Endothelial cell of umbilical vein (primary cell): ENCODE measurements at regions not wholly inside any gene's neighbourhood (a gene's known extent, or its start where the extent isn't known, plus 50 kb on each side); places are given as distances from the start of the nearest gene placed in this dataset.

Source experiments
- BruUV-seq: library from RNA; stranded (reverse); fragments of 400-500 nt; replicated peaks from 2 replicates; lab custom pipeline; 2021; lab: Mats Ljungman, UMichigan
- CTCF ChIA-PET: fragments of 300-600, 350-600 bp; sonication (Branson Sonifier 250); formaldehyde crosslinking; loops from one replicate; lab custom pipeline; 2021; ENCODE audit warnings: antibody characterized with exemption, inconsistent platforms; lab: Charles Lee
- POLR2A ChIA-PET: fragments of 300-600, 350-600 bp; sonication (Branson Sonifier 250); formaldehyde crosslinking; loops from one replicate; lab custom pipeline; 2021; ENCODE audit warnings: antibody characterized with exemption, inconsistent platforms; lab: Charles Lee
- DNase-seq: peaks from one replicate; pipeline ENCODE4 v3.0.0-alpha.2; 2011; ENCODE audit warnings: low read depth, low spot score
- FAIRE-seq: peaks from 2 replicates; lab custom pipeline; 2011; peaks lifted over from hg19 to GRCh38; lab: Jason Lieb, UNC
- H2AFZ ChIP-seq: 2 replicates; pipeline ENCODE4 v1.6.0; 2012; ENCODE audit warnings: low read depth, low read length, control low read depth, inconsistent platforms
- H3K27ac ChIP-seq: 2 replicates; pipeline ENCODE4 v1.5.1; 2011; ENCODE audit warnings: low read depth, mild to moderate bottlenecking, control low read depth, low read length, moderate library complexity; ENCODE audit not compliant: insufficient read depth
- H3K27me3 ChIP-seq, 2 experiments: 2 replicates each; pipeline versions ENCODE4 v1.6.0 to v1.6.1; 2011; ENCODE audit warnings: low read length in 2 of 2, mixed read lengths in 1 of 2; ENCODE audit not compliant: control insufficient read depth in 2 of 2, insufficient read depth in 2 of 2
- H3K36me3 ChIP-seq, 2 experiments: 2 replicates in 1 of 2; 3 replicates in 1 of 2; pipeline ENCODE4 v1.5.1; 2011; ENCODE audit warnings: low read length in 2 of 2, mild to moderate bottlenecking in 1 of 2, moderate library complexity in 1 of 2; ENCODE audit not compliant: control insufficient read depth in 2 of 2, insufficient read depth in 2 of 2; ENCODE audit errors: extremely low read depth in 1 of 2
- H3K4me1 ChIP-seq: 3 replicates; pipeline ENCODE4 v1.5.1; 2011; ENCODE audit warnings: mild to moderate bottlenecking, low read length; ENCODE audit not compliant: control insufficient read depth, insufficient read depth; ENCODE audit errors: extremely low read depth
- H3K4me2 ChIP-seq: 2 replicates; pipeline ENCODE4 v1.6.1; 2011; ENCODE audit warnings: low read length, control low read depth, mixed read lengths; ENCODE audit not compliant: insufficient read depth
- H3K4me3 ChIP-seq, 3 experiments: fragments of 200-600 bp in 1 of 3; sonication (generic), shearing (Covaris generic) in 1 of 3; replicated peaks in 1 of 3; 2 replicates each; pipeline ENCODE4 v1.5.1; 2011 to 2016; ENCODE audit warnings: control low read depth in 3 of 3, low read length in 3 of 3, mild to moderate bottlenecking in 2 of 3, inconsistent platforms in 1 of 3, low read depth in 1 of 3, moderate library complexity in 1 of 3; ENCODE audit not compliant: insufficient read depth in 1 of 3
- H3K79me2 ChIP-seq: 2 replicates; pipeline ENCODE4 v1.6.0; 2012; ENCODE audit warnings: low read length, inconsistent platforms; ENCODE audit not compliant: control insufficient read depth, insufficient read depth
- H3K9ac ChIP-seq: replicated peaks from 2 replicates; pipeline ENCODE3; 2011; ENCODE audit warnings: low read length, control low read depth; ENCODE audit not compliant: insufficient read depth; ENCODE audit errors: extremely low read depth
- H3K9me1 ChIP-seq: replicated peaks from 3 replicates; pipeline ENCODE4 v1.6.0; 2011; ENCODE audit warnings: mild to moderate bottlenecking, low read length; ENCODE audit not compliant: control insufficient read depth, insufficient read depth; ENCODE audit errors: extremely low read depth
- H3K9me3 ChIP-seq: replicated peaks from 2 replicates; pipeline ENCODE4 v1.5.1; 2012; ENCODE audit warnings: low read length, inconsistent platforms; ENCODE audit not compliant: control insufficient read depth, insufficient read depth
- H4K20me1 ChIP-seq: replicated peaks from 2 replicates; pipeline ENCODE3; 2011; ENCODE audit warnings: mild to moderate bottlenecking, low read length; ENCODE audit not compliant: control insufficient read depth, insufficient read depth; ENCODE audit errors: extremely low read depth
- CTCF ChIP-seq, 2 donors: IDR thresholded peaks; 1 replicate in 1 of 2; 2 replicates in 1 of 2; pipeline ENCODE4 v1.5.1; 2011; ENCODE audit warnings: low read length in 2 of 2, mild to moderate bottlenecking in 2 of 2, moderate library complexity in 2 of 2, control low read depth in 1 of 2, inconsistent platforms in 1 of 2, low read depth in 1 of 2; ENCODE audit not compliant: insufficient read depth in 1 of 2; ENCODE audit errors: extremely low read depth in 1 of 2
- EZH2 ChIP-seq: IDR thresholded peaks from 2 replicates; pipeline ENCODE4 v1.6.1; 2012; ENCODE audit warnings: borderline replicate concordance, low read depth, mild to moderate bottlenecking, moderate library complexity, low read length, inconsistent platforms; ENCODE audit not compliant: severe bottlenecking
- FOS ChIP-seq: IDR thresholded peaks from 2 replicates; pipeline ENCODE4 v1.6.1; 2011; ENCODE audit warnings: mild to moderate bottlenecking, low read length, moderate library complexity, borderline replicate concordance; ENCODE audit not compliant: insufficient read depth
- GATA2 ChIP-seq: IDR thresholded peaks from 2 replicates; pipeline ENCODE4 v1.7.0; 2011; ENCODE audit warnings: low read depth, mild to moderate bottlenecking, moderate library complexity, mixed read lengths, low read length; ENCODE audit not compliant: insufficient read length, insufficient read depth
- JUN ChIP-seq: IDR thresholded peaks from 2 replicates; pipeline ENCODE4 v1.6.1; 2011; ENCODE audit warnings: borderline replicate concordance, low read depth; ENCODE audit not compliant: insufficient read length, insufficient read depth
- MAX ChIP-seq: IDR thresholded peaks from 2 replicates; pipeline ENCODE4 v1.6.1; 2011; ENCODE audit not compliant: insufficient read depth, insufficient read length
- MYC ChIP-seq: IDR thresholded peaks from one replicate; pipeline ENCODE4 v1.6.1; 2011; ENCODE audit warnings: mild to moderate bottlenecking, low read depth, low read length
- POLR2A ChIP-seq: IDR thresholded peaks from 2 replicates; pipeline ENCODE4 v1.6.1; 2012; ENCODE audit warnings: low read depth, mild to moderate bottlenecking, control low read depth, low read length
- POLR2AphosphoS5 ChIP-seq: IDR thresholded peaks from 2 replicates; pipeline ENCODE4 v1.6.1; 2012; ENCODE audit warnings: low read depth, mild to moderate bottlenecking, control low read depth, low read length, moderate library complexity; ENCODE audit not compliant: insufficient read depth
- dilution Hi-C: fragments of 300-500 bp; cut with MboI; formaldehyde crosslinking; loops from one replicate; pipeline ENCODE4 v1.15.0; 2019; ENCODE audit warnings: low sequenced_read_pairs; ENCODE audit not compliant: extremely low pct_ligation_motif_present
- intact Hi-C: fragments of 100-400 bp; cut with micrococcal nuclease; formaldehyde crosslinking; loops from one replicate; pipeline ENCODE4 v1.10.0; 2022

- POLR2A ChIA-PET, result no interaction called here
- Histone ChIP-seq H3K9ac (no peak overlapping the region), H3K4me1 (no peaks in the 10 kb centered on the region), H3K4me2 (no peak overlapping the region), H2AFZ (no peak overlapping the region), H3K27me3 (no peaks in the 10 kb centered on the region), H3K27ac (no peak overlapping the region), H3K9me1 (no peaks in the 10 kb centered on the region), H3K9me3 (no peaks in the 10 kb centered on the region), H4K20me1 (no peaks in the 10 kb centered on the region), H3K79me2 (no peaks in the 10 kb centered on the region), H3K36me3 (no peaks in the 10 kb centered on the region), H3K4me3 (no peak overlapping the region)
- no peak for DNase-seq
- intact Hi-C loops, result no loop called here
- no peak for FAIRE-seq
- CTCF ChIA-PET, result no interaction called here
- no TSS peak for BruUV-seq
- dilution Hi-C loops, result no loop called here
- TF ChIP-seq CTCF (IDR thresholded peaks at IDR 0.05; ENCODE audit: extremely low read depth in 1 of 2, insufficient read depth in 1 of 2, low read depth in 1 of 2, low read length in 2 of 2) (no peak), EZH2 (no peak), POLR2AphosphoS5 (no peak), MAX (no peak), POLR2A (no peak), MYC (no peak), GATA2 (no peak), FOS (no peak), JUN (no peak)
These were observed 288.7 kb upstream of the DSEL start for GRCh38 chr18:67805261-67805660.
